CD14-positive monocyte (primary cell): ENCODE measurements at regions not wholly inside any gene's neighbourhood (a gene's known extent, or its start where the extent isn't known, plus 50 kb on each side); places are given as distances from the start of the nearest gene placed in this dataset.

ENCODE experiments used
- DNase-seq, 3 donors: peaks; one replicate each; pipeline ENCODE4 v3.0.0-alpha.2; 2011 to 2022
- H2AFZ ChIP-seq: 2 replicates; pipeline ENCODE4 v1.6.0; 2012; ENCODE audit warnings: mild to moderate bottlenecking, low read depth, low read length, inconsistent platforms; ENCODE audit not compliant: insufficient read depth, poor library complexity, severe bottlenecking
- H3K27ac ChIP-seq, 2 donors: 1 replicate in 1 of 2; 2 replicates in 1 of 2; pipeline ENCODE4 v1.5.1; 2012 to 2013; ENCODE audit warnings: low read length in 2 of 2, control low read depth in 1 of 2, inconsistent platforms in 1 of 2, low read depth in 1 of 2, mild to moderate bottlenecking in 1 of 2
- H3K27me3 ChIP-seq, 2 donors: one replicate each; pipeline versions ENCODE4 v1.6.0 to v1.6.1; 2011 to 2013; ENCODE audit warnings: low read length in 2 of 2; ENCODE audit not compliant: control insufficient read depth in 2 of 2, insufficient read depth in 2 of 2
- H3K36me3 ChIP-seq, 2 donors: replicated peaks in 1 of 2; 1 replicate in 1 of 2; 2 replicates in 1 of 2; pipeline versions ENCODE4 v1.5.1 to v1.6.1; 2012 to 2013; ENCODE audit warnings: low read length in 2 of 2, control low read depth in 1 of 2, inconsistent platforms in 1 of 2, mild to moderate bottlenecking in 1 of 2; ENCODE audit not compliant: insufficient read depth in 2 of 2, control insufficient read depth in 1 of 2
- H3K4me1 ChIP-seq, 2 donors: 1 replicate in 1 of 2; 2 replicates in 1 of 2; pipeline versions ENCODE4 v1.5.1 to v1.6.1; 2012 to 2013; ENCODE audit warnings: low read length in 2 of 2, control low read depth in 1 of 2, inconsistent platforms in 1 of 2, mild to moderate bottlenecking in 1 of 2, moderate library complexity in 1 of 2; ENCODE audit not compliant: insufficient read depth in 2 of 2, control insufficient read depth in 1 of 2
- H3K4me2 ChIP-seq: replicated peaks from 2 replicates; pipeline ENCODE3; 2012; ENCODE audit warnings: low read length, moderate library complexity, mild to moderate bottlenecking; ENCODE audit not compliant: poor library complexity, severe bottlenecking; ENCODE audit errors: extremely low read depth
- H3K4me3 ChIP-seq, 3 experiments: fragments of 200-600 bp in 1 of 3; sonication (generic) in 1 of 3; replicated peaks in 1 of 3; 1 replicate in 2 of 3; 2 replicates in 1 of 3; pipeline ENCODE4 v1.5.1; 2011 to 2013; ENCODE audit warnings: low read length in 3 of 3, mild to moderate bottlenecking in 3 of 3, control low read depth in 2 of 3, low read depth in 2 of 3, inconsistent platforms in 1 of 3, moderate library complexity in 1 of 3
- H3K79me2 ChIP-seq: 2 replicates; pipeline ENCODE4 v1.6.0; 2012; ENCODE audit warnings: mild to moderate bottlenecking, control low read depth, inconsistent platforms, low read length, moderate library complexity; ENCODE audit not compliant: insufficient read depth
- H3K9ac ChIP-seq: 2 replicates; pipeline ENCODE4 v1.6.0; 2017; ENCODE audit warnings: low read length, mild to moderate bottlenecking; ENCODE audit not compliant: insufficient read depth, poor library complexity, severe bottlenecking
- H3K9me3 ChIP-seq, 2 donors: replicated peaks in 1 of 2; 1 replicate in 1 of 2; 2 replicates in 1 of 2; pipeline versions ENCODE4 v1.5.1 to v1.6.1; 2012 to 2013; ENCODE audit warnings: low read length in 2 of 2, control low read depth in 1 of 2; ENCODE audit not compliant: control insufficient read depth in 1 of 2, insufficient read depth in 1 of 2
- H4K20me1 ChIP-seq: 2 replicates; pipeline ENCODE4 v1.6.0; 2012; ENCODE audit warnings: mild to moderate bottlenecking, low read length, control low read depth, moderate library complexity; ENCODE audit not compliant: insufficient read depth
- H3K27ac Mint-ChIP-seq, 7 donors: one replicate each; pipeline ENCODE4 v1.8.0; 2020; ENCODE audit warnings: mild to moderate bottlenecking in 7 of 7, mixed read lengths in 7 of 7, moderate library complexity in 6 of 7, inconsistent platforms in 2 of 7
- H3K27me3 Mint-ChIP-seq, 3 donors: one replicate each; pipeline ENCODE4 v1.8.0; 2021 to 2022; ENCODE audit warnings: low read depth in 3 of 3, mild to moderate bottlenecking in 3 of 3, mixed read lengths in 3 of 3, moderate library complexity in 3 of 3, inconsistent platforms in 1 of 3
- H3K36me3 Mint-ChIP-seq, 2 donors: one replicate each; pipeline ENCODE4 v1.8.0; 2020; ENCODE audit warnings: mixed read lengths in 2 of 2, inconsistent platforms in 1 of 2, mild to moderate bottlenecking in 1 of 2
- H3K4me1 Mint-ChIP-seq: one replicate; pipeline ENCODE4 v1.8.0; 2020; ENCODE audit warnings: mild to moderate bottlenecking, mixed read lengths
- H3K4me3 Mint-ChIP-seq, 2 donors: one replicate each; pipeline ENCODE4 v1.8.0; 2020; ENCODE audit warnings: mild to moderate bottlenecking in 2 of 2, mixed read lengths in 2 of 2, moderate library complexity in 1 of 2
- H3K9me3 Mint-ChIP-seq, 7 donors: one replicate each; pipeline ENCODE4 v1.8.0; 2020 to 2022; ENCODE audit warnings: mixed read lengths in 7 of 7, mild to moderate bottlenecking in 6 of 7, moderate library complexity in 6 of 7, inconsistent platforms in 2 of 7
- CTCF ChIP-seq: fragments of 200-600 bp; IDR thresholded peaks from one replicate; pipeline ENCODE4 v1.8.0; 2022; ENCODE audit warnings: antibody characterized with exemption, mild to moderate bottlenecking
- WGBS: methylation state at CpG from one replicate; pipeline ENCODE4 v1.1.5; 2013; ENCODE audit warnings: missing lambda C conversion rate; ENCODE audit not compliant: insufficient coverage; 5-methylcytosine and 5-hydroxymethylcytosine counted together
- intact Hi-C, 2 donors: fragments of 100-400 bp; cut with micrococcal nuclease; formaldehyde crosslinking; loops; one replicate each; pipeline versions ENCODE4 v1.15.0 to v1.15.1; 2023

DNA sequence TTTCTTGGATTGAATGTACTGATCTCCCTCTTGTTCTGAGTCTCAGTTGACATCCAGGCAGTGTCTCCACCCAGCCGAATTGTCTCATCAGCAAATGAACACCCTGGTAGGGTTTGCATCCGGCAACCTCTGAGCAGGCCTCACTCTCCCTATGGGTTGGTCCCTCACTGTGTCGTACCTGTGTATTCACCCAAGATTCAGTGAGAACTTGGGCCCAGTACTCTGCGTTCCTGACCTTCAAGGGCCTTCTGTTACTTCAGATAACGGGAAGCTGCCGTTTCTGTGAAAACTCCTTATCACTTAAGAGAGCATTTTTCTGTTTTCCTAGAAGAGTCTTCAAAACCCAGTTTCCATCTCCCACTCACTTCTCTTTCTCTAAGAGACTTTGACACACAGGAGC is 915.6 kb downstream of the TBC1D22A start:
- H3K4me2 ChIP-seq, result no peak overlapping the region
- peaks cover 16 to 36% (median 29%) of the 10 kb centered on the region in 7 donors for H3K9me3 Mint-ChIP-seq
- no peak overlapping the region for H3K27ac Mint-ChIP-seq
- peaks cover 0 to 3% (median 3%) of the 10 kb centered on the region in 3 donors for H3K27me3 Mint-ChIP-seq
- no peaks in the 10 kb centered on the region for H3K4me1 Mint-ChIP-seq
- no peak overlapping the region for H3K4me3 ChIP-seq
- no peaks in the 10 kb centered on the region for H3K36me3 Mint-ChIP-seq
- 78% methylated on average over 4 of the region's 6 CpGs for WGBS
- TF ChIP-seq CTCF, result no peak
- no peaks in the 10 kb centered on the region for H3K79me2 ChIP-seq
- no peak overlapping the region for H2AFZ ChIP-seq
- H3K4me3 Mint-ChIP-seq, result no peak overlapping the region
- H4K20me1 ChIP-seq, result no peaks in the 10 kb centered on the region
- DNase-seq, result no peak
- intact Hi-C loops, result no loop called here
- no peaks in the 10 kb centered on the region for H3K4me1 ChIP-seq
- H3K27me3 ChIP-seq, result no peaks in the 10 kb centered on the region
- H3K36me3 ChIP-seq, result no peaks in the 10 kb centered on the region
- no peak overlapping the region for H3K9ac ChIP-seq
- no peak overlapping the region for H3K27ac ChIP-seq
- peaks cover 26 to 32% of the 10 kb centered on the region in 2 donors for H3K9me3 ChIP-seq

DNA sequence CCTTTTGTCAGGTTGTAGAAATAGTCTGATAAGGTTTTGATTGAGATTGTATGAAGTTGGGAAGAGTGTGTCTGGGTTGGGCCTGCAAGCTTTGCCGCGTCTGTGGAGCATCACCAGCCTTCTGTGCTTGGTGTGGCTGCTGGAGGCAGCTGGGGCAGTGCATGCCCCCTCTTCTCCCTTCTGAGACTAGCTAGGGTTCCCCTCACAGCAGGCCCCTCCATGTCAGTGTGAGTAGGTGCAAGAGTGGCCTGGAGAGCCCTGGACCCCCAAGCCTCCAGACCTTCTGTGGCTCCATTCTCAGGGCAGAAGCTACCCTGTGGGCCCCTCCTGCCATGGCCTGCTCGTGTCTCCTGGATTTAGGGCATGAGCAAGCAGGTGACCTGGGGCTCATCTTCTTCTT is 914.2 kb downstream of the TBC1D22A start:
- WGBS, result no CpG with 5 or more reads among the region's 3 CpGs
- H3K27me3 Mint-ChIP-seq, result peaks cover 0 to 3% (median 3%) of the 10 kb centered on the region in 3 donors

More for the DNA sequence above, 914.2 kb downstream of the TBC1D22A start:
- Histone ChIP-seq H3K4me2 (no peak overlapping the region), H3K79me2 (no peaks in the 10 kb centered on the region), H2AFZ (no peak overlapping the region), H3K4me1 (no peaks in the 10 kb centered on the region), H3K9ac (no peak overlapping the region), H3K9me3 (peaks cover 19% of the 10 kb centered on the region in 2 donors), H3K36me3 (no peaks in the 10 kb centered on the region), H4K20me1 (no peaks in the 10 kb centered on the region), H3K27ac (no peak overlapping the region), H3K4me3 (no peak overlapping the region), H3K27me3 (no peaks in the 10 kb centered on the region)
- no peak for DNase-seq
- Mint-ChIP-seq H3K27ac (no peak overlapping the region), H3K9me3 (peaks cover 7 to 36% (median 23%) of the 10 kb centered on the region in 7 donors), H3K4me1 (no peaks in the 10 kb centered on the region), H3K36me3 (no peaks in the 10 kb centered on the region), H3K4me3 (no peak overlapping the region)
- intact Hi-C loops, result no loop called here
- TF ChIP-seq CTCF, result no peak
